ENCODE measurements at regions not wholly inside any gene's neighbourhood (a gene's known extent, or its start where the extent isn't known, plus 50 kb on each side); places are given as distances from the start of the nearest gene placed in this dataset.
"Not testable (repeated sequence)": the region's sequence is repeated elsewhere in the genome, so short reads cannot be mapped to it uniquely, and the experiment has no call there.

DNA sequence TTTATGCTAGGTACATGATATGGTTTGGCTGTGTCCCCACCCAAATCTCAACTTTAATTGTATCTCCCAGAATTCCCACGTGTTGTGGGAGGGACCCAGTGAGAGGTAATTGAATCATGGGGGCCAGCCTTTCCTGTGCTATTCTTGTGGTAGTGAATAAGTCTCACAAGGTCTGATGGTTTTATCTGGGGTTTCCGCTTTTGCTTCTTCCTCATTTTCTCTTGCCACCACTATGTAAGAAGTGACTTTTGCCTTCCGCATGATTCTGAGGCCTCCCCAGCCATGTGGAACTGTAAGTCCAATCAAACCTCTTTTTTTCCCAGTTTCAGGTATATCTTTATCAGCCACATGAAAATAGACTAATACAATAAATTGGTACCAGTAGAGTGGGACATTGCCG lies 106.2 kb upstream of the UNC5B start:
- TF ChIP-seq, protein P1, sequence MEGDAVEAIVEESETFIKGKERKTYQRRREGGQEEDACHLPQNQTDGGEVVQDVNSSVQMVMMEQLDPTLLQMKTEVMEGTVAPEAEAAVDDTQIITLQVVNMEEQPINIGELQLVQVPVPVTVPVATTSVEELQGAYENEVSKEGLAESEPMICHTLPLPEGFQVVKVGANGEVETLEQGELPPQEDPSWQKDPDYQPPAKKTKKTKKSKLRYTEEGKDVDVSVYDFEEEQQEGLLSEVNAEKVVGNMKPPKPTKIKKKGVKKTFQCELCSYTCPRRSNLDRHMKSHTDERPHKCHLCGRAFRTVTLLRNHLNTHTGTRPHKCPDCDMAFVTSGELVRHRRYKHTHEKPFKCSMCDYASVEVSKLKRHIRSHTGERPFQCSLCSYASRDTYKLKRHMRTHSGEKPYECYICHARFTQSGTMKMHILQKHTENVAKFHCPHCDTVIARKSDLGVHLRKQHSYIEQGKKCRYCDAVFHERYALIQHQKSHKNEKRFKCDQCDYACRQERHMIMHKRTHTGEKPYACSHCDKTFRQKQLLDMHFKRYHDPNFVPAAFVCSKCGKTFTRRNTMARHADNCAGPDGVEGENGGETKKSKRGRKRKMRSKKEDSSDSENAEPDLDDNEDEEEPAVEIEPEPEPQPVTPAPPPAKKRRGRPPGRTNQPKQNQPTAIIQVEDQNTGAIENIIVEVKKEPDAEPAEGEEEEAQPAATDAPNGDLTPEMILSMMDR (IDR thresholded peaks at IDR 0.05): not testable (repeated sequence)
- TF ChIP-seq YY1 (IDR thresholded peaks at IDR 0.05; ENCODE audit: low read depth); EP300 (IDR thresholded peaks at IDR 0.05; ENCODE audit: borderline replicate concordance in 1 of 2, low read depth in 1 of 2, low read length in 1 of 2); TEAD4 (IDR thresholded peaks at IDR 0.05; ENCODE audit: borderline replicate concordance, insufficient read depth); RCOR1 (IDR thresholded peaks at IDR 0.05; ENCODE audit: low read length); NFIC (IDR thresholded peaks at IDR 0.05; ENCODE audit: borderline replicate concordance); MXI1 (IDR thresholded peaks at IDR 0.05; ENCODE audit: low read depth, low read length); RAD21 (IDR thresholded peaks at IDR 0.05; ENCODE audit: low read length); SIN3A (IDR thresholded peaks at IDR 0.05; ENCODE audit: borderline replicate concordance, low read depth, low read length); RFX5 (IDR thresholded peaks at IDR 0.05; ENCODE audit: low read length); RXRA (IDR thresholded peaks at IDR 0.05; ENCODE audit: borderline replicate concordance, low read depth); POLR2AphosphoS5 (IDR thresholded peaks at IDR 0.05; ENCODE audit: low read depth, low read length); FOXJ3 (CRISPR knock-in tag; IDR thresholded peaks at IDR 0.05): not testable (repeated sequence)
